ENCODE measurements at regions not wholly inside any gene's neighbourhood (a gene's known extent, or its start where the extent isn't known, plus 50 kb on each side); places are given as distances from the start of the nearest gene placed in this dataset.

DNA sequence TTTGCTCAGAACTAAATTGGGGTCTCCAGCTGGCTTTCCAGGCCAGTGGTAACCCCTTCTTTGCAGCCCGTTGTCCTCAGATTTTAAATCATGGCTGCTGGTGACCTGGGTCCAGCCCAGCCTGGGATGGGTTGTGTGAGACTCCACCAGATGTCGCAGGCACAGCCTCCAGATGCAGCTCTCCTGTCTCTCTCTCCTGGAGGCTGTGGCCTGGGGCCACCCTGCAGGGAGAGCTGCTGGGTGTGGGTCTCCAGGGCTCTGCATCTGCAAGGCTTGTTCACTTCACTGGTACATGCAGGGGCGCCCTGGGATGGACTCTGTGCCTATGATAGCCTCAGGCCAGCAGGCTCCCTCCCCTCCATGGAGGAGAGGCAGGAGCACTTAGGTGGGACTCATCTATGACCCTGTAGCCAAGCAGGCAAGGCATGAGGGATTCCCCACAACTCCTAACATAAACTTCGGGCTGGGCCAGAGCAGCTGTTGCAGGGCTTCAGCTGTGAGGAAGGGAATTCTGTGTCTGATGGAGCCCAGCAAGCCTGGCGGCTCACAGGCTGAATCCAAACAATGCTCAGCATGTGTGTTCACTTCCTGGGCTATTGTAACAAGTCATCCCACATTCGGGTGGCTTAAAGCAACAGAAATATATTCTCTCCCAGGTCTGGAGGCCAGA lies 94.7 kb upstream of the NXT1 start:
- no peak for TF ChIP-seq CTCF (tag by site-specific recombination; IDR thresholded peaks at IDR 0.05)
- no peak for TF ChIP-seq REST (tag by site-specific recombination; IDR thresholded peaks at IDR 0.05)
